DND-41 (cell line): ENCODE measurements at regions not wholly inside any gene's neighbourhood (a gene's known extent, or its start where the extent isn't known, plus 50 kb on each side); places are given as distances from the start of the nearest gene placed in this dataset.
A peak's percentile ranks its signal among the peaks of the same experiment; 100 is the strongest.

ENCODE experiments used
- ATAC-seq: fragments of 200-7000 bp; cut with Tn5 transposase; 3 replicates; pipeline ENCODE4 v1.9.1; 2021; ENCODE audit warnings: low read depth; ENCODE audit not compliant: insufficient read depth
- DNase-seq: peaks from one replicate; pipeline ENCODE4 v3.0.0-alpha.2; 2020
- H2AFZ ChIP-seq: 2 replicates; pipeline ENCODE4 v1.6.0; 2012; ENCODE audit warnings: low read depth, low read length
- H3K27ac ChIP-seq: 2 replicates; pipeline ENCODE4 v1.5.1; 2012; ENCODE audit warnings: low read length, inconsistent platforms
- H3K27me3 ChIP-seq: fragments of 200-600 bp; sonication (generic); 2 replicates; pipeline ENCODE4 v1.6.0; 2012; ENCODE audit warnings: low read length, mild to moderate bottlenecking, inconsistent platforms; ENCODE audit not compliant: insufficient read depth, poor library complexity
- H3K36me3 ChIP-seq: 2 replicates; pipeline ENCODE4 v1.5.1; 2012; ENCODE audit warnings: low read length, inconsistent platforms; ENCODE audit not compliant: insufficient read depth
- H3K4me1 ChIP-seq: 2 replicates; pipeline ENCODE4 v1.5.1; 2012; ENCODE audit warnings: mild to moderate bottlenecking, low read length; ENCODE audit not compliant: insufficient read depth
- H3K4me2 ChIP-seq: 2 replicates; pipeline ENCODE4 v1.6.0; 2012; ENCODE audit warnings: mild to moderate bottlenecking, moderate library complexity, low read length, inconsistent platforms; ENCODE audit not compliant: insufficient read depth
- H3K4me3 ChIP-seq, 2 experiments: fragments of 200-600 bp in 1 of 2; shearing (Covaris generic) in 1 of 2; 2 replicates each; pipeline ENCODE4 v1.5.1; 2012 to 2016; ENCODE audit warnings: inconsistent platforms in 2 of 2, low read length in 2 of 2, mild to moderate bottlenecking in 2 of 2, low read depth in 1 of 2, moderate library complexity in 1 of 2
- H3K79me2 ChIP-seq: 2 replicates; pipeline ENCODE4 v1.6.0; 2012; ENCODE audit warnings: low read length, inconsistent platforms; ENCODE audit not compliant: insufficient read depth
- H3K9ac ChIP-seq: 2 replicates; pipeline ENCODE4 v1.6.0; 2012; ENCODE audit warnings: low read depth, mild to moderate bottlenecking, inconsistent platforms, low read length, moderate library complexity
- H3K9me3 ChIP-seq: 2 replicates; pipeline ENCODE4 v1.5.1; 2012; ENCODE audit warnings: low read length, moderate library complexity, mild to moderate bottlenecking, inconsistent platforms; ENCODE audit not compliant: insufficient read depth, severe bottlenecking
- H4K20me1 ChIP-seq: 2 replicates; pipeline ENCODE4 v1.6.0; 2012; ENCODE audit warnings: low read length; ENCODE audit not compliant: insufficient read depth
- EZH2 ChIP-seq: IDR thresholded peaks from 3 replicates; pipeline ENCODE4 v1.6.1; 2012; ENCODE audit warnings: borderline replicate concordance, low read depth, mild to moderate bottlenecking, moderate library complexity, low read length, inconsistent platforms; ENCODE audit not compliant: severe bottlenecking
- TF ChIP-seq, protein P1 (sequence below): IDR thresholded peaks from 2 replicates; pipeline ENCODE4 v1.5.1; 2012; ENCODE audit warnings: borderline replicate concordance, low read length, moderate library complexity, mild to moderate bottlenecking; ENCODE audit not compliant: poor library complexity, severe bottlenecking; ENCODE audit errors: extremely low read depth

GRCh38 chr13:99436686-99437416 is 64.4 kb upstream of the TM9SF2 start:
- Histone ChIP-seq H3K9me3 (no peaks in the 10 kb centered on the region), H4K20me1 (no peaks in the 10 kb centered on the region), H3K4me3 (no peak overlapping the region; a peak in 1 of 4 replicates), H3K36me3 (no peaks in the 10 kb centered on the region), H3K79me2 (no peaks in the 10 kb centered on the region), H2AFZ (peak overlapping the region; percentile 44), H3K27me3 (peaks cover 11% of the 10 kb centered on the region), H3K9ac (no peak overlapping the region), H3K4me1 (peaks cover 32% of the 10 kb centered on the region), H3K4me2 (peak overlapping the region; percentile 48), H3K27ac (peak overlapping the region; percentile 12; the same call in 1 of the 2 replicates)
- no peak for TF ChIP-seq EZH2
- TF ChIP-seq, protein P1, sequence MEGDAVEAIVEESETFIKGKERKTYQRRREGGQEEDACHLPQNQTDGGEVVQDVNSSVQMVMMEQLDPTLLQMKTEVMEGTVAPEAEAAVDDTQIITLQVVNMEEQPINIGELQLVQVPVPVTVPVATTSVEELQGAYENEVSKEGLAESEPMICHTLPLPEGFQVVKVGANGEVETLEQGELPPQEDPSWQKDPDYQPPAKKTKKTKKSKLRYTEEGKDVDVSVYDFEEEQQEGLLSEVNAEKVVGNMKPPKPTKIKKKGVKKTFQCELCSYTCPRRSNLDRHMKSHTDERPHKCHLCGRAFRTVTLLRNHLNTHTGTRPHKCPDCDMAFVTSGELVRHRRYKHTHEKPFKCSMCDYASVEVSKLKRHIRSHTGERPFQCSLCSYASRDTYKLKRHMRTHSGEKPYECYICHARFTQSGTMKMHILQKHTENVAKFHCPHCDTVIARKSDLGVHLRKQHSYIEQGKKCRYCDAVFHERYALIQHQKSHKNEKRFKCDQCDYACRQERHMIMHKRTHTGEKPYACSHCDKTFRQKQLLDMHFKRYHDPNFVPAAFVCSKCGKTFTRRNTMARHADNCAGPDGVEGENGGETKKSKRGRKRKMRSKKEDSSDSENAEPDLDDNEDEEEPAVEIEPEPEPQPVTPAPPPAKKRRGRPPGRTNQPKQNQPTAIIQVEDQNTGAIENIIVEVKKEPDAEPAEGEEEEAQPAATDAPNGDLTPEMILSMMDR = peak; percentile 100
- peak; percentile 93 for DNase-seq
- ATAC-seq = peak; percentile 95

DNA sequence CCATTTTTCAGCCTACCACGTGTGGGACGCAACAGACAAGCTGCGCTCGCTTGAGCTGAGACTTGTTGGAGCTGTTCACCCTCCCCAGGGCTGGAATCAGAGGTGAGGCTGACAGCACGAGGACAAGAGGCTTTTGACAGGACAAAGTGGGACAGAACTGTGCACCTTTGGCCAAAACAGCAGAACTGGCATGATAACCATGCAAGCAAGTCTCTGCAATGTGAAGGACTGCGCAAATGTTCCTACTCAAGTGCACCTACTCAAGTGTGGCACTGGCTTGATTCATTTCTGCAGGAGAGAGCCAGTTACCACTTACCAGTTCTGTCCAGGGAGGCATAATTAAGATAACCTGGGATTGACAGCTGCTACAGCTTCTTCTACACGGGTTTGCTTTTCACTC is 62.2 kb upstream of the TM9SF2 start:
- no peak for DNase-seq
- Histone ChIP-seq H2AFZ (no peak overlapping the region), H3K27me3 (peaks cover 11% of the 10 kb centered on the region), H4K20me1 (no peaks in the 10 kb centered on the region), H3K4me3 (no peak overlapping the region), H3K79me2 (no peaks in the 10 kb centered on the region), H3K27ac (no peak overlapping the region), H3K36me3 (no peaks in the 10 kb centered on the region), H3K9me3 (no peaks in the 10 kb centered on the region), H3K4me1 (peaks cover 12% of the 10 kb centered on the region), H3K4me2 (no peak overlapping the region), H3K9ac (no peak overlapping the region)
- TF ChIP-seq, protein P1 = no peak
- no peak for TF ChIP-seq EZH2
- ATAC-seq = no peak

- Histone ChIP-seq H3K9ac (no peak overlapping the region), H3K4me3 (no peak overlapping the region), H3K79me2 (no peaks in the 10 kb centered on the region), H2AFZ (no peak overlapping the region), H3K27ac (no peak overlapping the region), H3K9me3 (no peaks in the 10 kb centered on the region), H3K27me3 (peaks cover 11% of the 10 kb centered on the region), H3K4me1 (peaks cover 12% of the 10 kb centered on the region), H3K4me2 (no peak overlapping the region), H3K36me3 (no peaks in the 10 kb centered on the region), H4K20me1 (no peaks in the 10 kb centered on the region)
- DNase-seq = no peak
- no peak for ATAC-seq
- TF ChIP-seq, protein P1 = no peak
- no peak for TF ChIP-seq EZH2
These were observed 61.2 kb upstream of the TM9SF2 start for GRCh38 chr13:99439850-99440604.
